Dedifferentiated amniotic fluid mesenchymal stem cell (primary cell): ENCODE measurements at regions not wholly inside any gene's neighbourhood (a gene's known extent, or its start where the extent isn't known, plus 50 kb on each side); places are given as distances from the start of the nearest gene placed in this dataset.
"Not testable (repeated sequence)": the region's sequence is repeated elsewhere in the genome, so short reads cannot be mapped to it uniquely, and the experiment has no call there.

ENCODE experiments used
- DNase-seq: peaks from one replicate; pipeline ENCODE4 v3.0.0-alpha.2; 2016; ENCODE audit errors: extremely low spot score

- no peak for DNase-seq
These were observed 134.8 kb upstream of the TNFSF4 start for GRCh38 chr1:173341971-173342370.

GRCh38 chr1:173342736-173343135, 134.4 kb upstream of the PRDX6 start:
- DNase-seq: no peak

- no peak for DNase-seq
These were observed 132.9 kb upstream of the PRDX6 start for GRCh38 chr1:173344034-173344743.

- DNase-seq: no peak
These were observed 129.8 kb upstream of the PRDX6 start for GRCh38 chr1:173347282-173347818.

GRCh38 chr1:173352635-173353034, 124.5 kb upstream of the PRDX6 start:
- DNase-seq: not testable (repeated sequence)

- DNase-seq: no peak
These were observed 123.8 kb upstream of the PRDX6 start for GRCh38 chr1:173353350-173353749.

- no peak for DNase-seq
These were observed 122.2 kb upstream of the PRDX6 start for GRCh38 chr1:173354937-173355280.

- DNase-seq: no peak
These were observed 121.7 kb upstream of the PRDX6 start for GRCh38 chr1:173355281-173356031.

- DNase-seq: no peak
These were observed 120.9 kb upstream of the PRDX6 start for GRCh38 chr1:173356191-173356762.

- no peak for DNase-seq
These were observed 116.6 kb upstream of the PRDX6 start for GRCh38 chr1:173360487-173361063.

- no peak for DNase-seq
These were observed 114.6 kb upstream of the PRDX6 start for GRCh38 chr1:173362543-173362942.

- DNase-seq: no peak
These were observed 112.3 kb upstream of the PRDX6 start for GRCh38 chr1:173364827-173365226.

GRCh38 chr1:173365341-173365740, 111.8 kb upstream of the PRDX6 start:
- no peak for DNase-seq

- no peak for DNase-seq
These were observed 110.0 kb upstream of the PRDX6 start for GRCh38 chr1:173367136-173367535.

- not testable (repeated sequence) for DNase-seq
These were observed 106.5 kb upstream of the PRDX6 start for GRCh38 chr1:173370586-173370985.

- not testable (repeated sequence) for DNase-seq
These were observed 101.1 kb upstream of the PRDX6 start for GRCh38 chr1:173376065-173376464.

- DNase-seq: no peak
These were observed 99.9 kb upstream of the PRDX6 start for GRCh38 chr1:173377266-173377665.

GRCh38 chr1:173383351-173383750, 93.8 kb upstream of the PRDX6 start:
- DNase-seq: no peak

GRCh38 chr1:173388352-173388751, 88.8 kb upstream of the PRDX6 start:
- DNase-seq: no peak

GRCh38 chr1:173392895-173393658, 84.1 kb upstream of the PRDX6 start:
- peak; percentile 36 for DNase-seq

- DNase-seq: peak; percentile 21
These were observed 83.5 kb upstream of the PRDX6 start for GRCh38 chr1:173393659-173394000.

- not testable (repeated sequence) for DNase-seq
These were observed 82.3 kb upstream of the PRDX6 start for GRCh38 chr1:173394813-173395212.
